Pancreas (tissue), 10 donors: ENCODE measurements at regions not wholly inside any gene's neighbourhood (a gene's known extent, or its start where the extent isn't known, plus 50 kb on each side); places are given as distances from the start of the nearest gene placed in this dataset.

Experiments used
- ATAC-seq, 4 donors: fragments of 200-7000 bp; cut with Tn5 transposase; one replicate each; pipeline versions ENCODE4 v1.8.0 to v1.9.1; 2020; ENCODE audit warnings: mild to moderate bottlenecking in 4 of 4, moderate library complexity in 4 of 4
- DNase-seq, 6 donors: peaks; one replicate each; pipeline ENCODE4 v3.0.0-alpha.2; 2020
- FAIRE-seq: peaks from 2 replicates; lab custom pipeline; 2012; peaks lifted over from hg19 to GRCh38; lab: Jason Lieb, UNC
- H3K27ac ChIP-seq, 4 donors: fragments of 200-600 bp; sonication (generic); 1 replicate in 3 of 4; 2 replicates in 1 of 4; pipeline versions ENCODE4 v1.5.0 to v1.8.0; 2020
- H3K27me3 ChIP-seq, 4 donors: fragments of 200-600 bp; one replicate each; pipeline ENCODE4 v1.8.0; 2021
- H3K36me3 ChIP-seq, 3 donors: fragments of 200-600 bp; sonication (generic) in 1 of 3; one replicate each; pipeline versions ENCODE4 v1.5.0 to v1.8.0; 2020 to 2021
- H3K4me1 ChIP-seq, 3 donors: fragments of 200-600 bp; one replicate each; pipeline ENCODE4 v1.8.0; 2021
- H3K4me3 ChIP-seq, 4 donors: fragments of 200-600 bp; sonication (generic) in 2 of 4; one replicate each; pipeline versions ENCODE4 v1.5.0 to v1.8.0; 2020 to 2021
- H3K9me3 ChIP-seq, 4 donors: fragments of 200-600 bp; one replicate each; pipeline ENCODE4 v1.8.0; 2021
- CTCF ChIP-seq, 4 donors: fragments of 200-600 bp; sonication (generic) in 3 of 4; IDR thresholded peaks; one replicate each; pipeline versions ENCODE4 v1.5.0 to v1.8.0; 2021; ENCODE audit warnings: antibody characterized with exemption in 4 of 4
- WGBS, 2 donors: extraction: QIAGEN DNeasy Blood & Tissue Kit; methylation state at CpG; one replicate each; pipeline ENCODE4 v1.1.7; 2013; 5-methylcytosine and 5-hydroxymethylcytosine counted together
- intact Hi-C, 3 donors: fragments of 100-400 bp; cut with DNase I; formaldehyde crosslinking; loops; one replicate each; pipeline versions ENCODE4 v1.11.1 to v1.14.2; 2022
- donor health status: healthy with polysubstance abuse.
- donor health status: DM: no; HTN: no; CAD: no; lungs with moderate emphysema.
- donor health status: DM: no; HTN: no; CAD: no.
- donor health status: control.
- donor health status: control.
- donor health status: Bipolar disorder and iron deficiency.
- donor health status: DM: yes; HTN: yes; CAD: no.
- donor health status: DM: no; HTN: no; CAD: no.
- donor health status: DM: no; HTN: no; CAD: no.
- donor health status: DM: yes; HTN: yes; CAD: no.

- FAIRE-seq, result no peak
- Histone ChIP-seq H3K4me3 (no peak overlapping the region), H3K36me3 (no peaks in the 10 kb centered on the region), H3K4me1 (no peaks in the 10 kb centered on the region), H3K9me3 (no peaks in the 10 kb centered on the region), H3K27me3 (no peaks in the 10 kb centered on the region), H3K27ac (no peak overlapping the region)
- intact Hi-C loops, result no loop called here
- 35 to 36% methylated on average over 3 of the region's 3 CpGs for WGBS, 2 donors
- no peak for DNase-seq
- ATAC-seq, result no peak
- no peak for TF ChIP-seq CTCF (IDR thresholded peaks at IDR 0.05)
These were observed 496.0 kb downstream of the CDH8 start for GRCh38 chr16:61540216-61540615.

DNA sequence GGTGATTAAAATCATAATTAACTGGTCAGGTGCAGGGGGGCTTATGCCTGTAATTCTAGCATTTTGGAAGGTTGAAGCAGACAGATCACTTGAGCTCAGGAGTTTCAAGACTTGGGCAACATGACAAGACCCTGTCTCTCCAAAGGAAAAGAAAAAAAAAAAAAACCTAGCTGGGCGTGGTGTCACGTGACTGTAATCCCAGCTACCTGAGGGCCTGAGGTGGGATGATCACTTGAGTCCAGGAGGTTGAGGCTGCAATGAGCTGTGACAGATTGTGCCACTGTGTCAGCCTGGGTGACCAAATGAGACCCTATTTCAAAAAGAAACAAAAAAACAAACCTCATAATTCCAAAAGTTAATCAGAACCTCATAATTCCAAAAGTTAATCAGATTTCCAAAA lies 505.5 kb downstream of the CDH8 start:
- no peaks in the 10 kb centered on the region for H3K9me3 ChIP-seq
- no peak overlapping the region for H3K27ac ChIP-seq
- 42 to 50% methylated on average over 2 of the region's 2 CpGs for WGBS, 2 donors
- DNase-seq (no peak), ATAC-seq (no peak), FAIRE-seq (no peak)
- intact Hi-C loops, result no loop called here
- H3K4me1 ChIP-seq, result no peaks in the 10 kb centered on the region
- no peaks in the 10 kb centered on the region for H3K36me3 ChIP-seq
- H3K27me3 ChIP-seq, result no peaks in the 10 kb centered on the region
- H3K4me3 ChIP-seq, result no peak overlapping the region
- no peak for TF ChIP-seq CTCF (IDR thresholded peaks at IDR 0.05)

DNA sequence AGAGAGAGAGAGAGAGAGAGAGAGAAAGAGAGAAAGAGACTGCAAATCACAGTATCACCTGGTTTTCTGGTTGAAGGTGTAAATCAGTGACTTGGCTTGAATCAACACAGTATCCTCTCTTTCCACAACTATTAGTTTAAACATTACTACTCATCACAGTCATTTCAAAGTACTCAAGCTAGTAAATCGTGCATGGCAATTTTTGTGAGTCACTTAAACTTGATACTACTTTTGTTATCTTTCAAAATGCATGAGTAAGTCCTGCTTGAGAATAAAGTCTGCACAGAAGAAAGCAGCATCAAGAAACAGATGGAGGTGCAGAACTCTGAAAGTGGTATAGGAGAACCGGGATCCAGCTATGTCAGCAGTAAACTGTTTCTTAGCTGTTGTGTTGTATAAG lies 535.4 kb downstream of the CDH8 start:
- ATAC-seq, result no peak
- intact Hi-C loops, result no loop called here
- WGBS, 2 donors, result 34 to 48% methylated on average over 2 of the region's 2 CpGs

GRCh38 chr16:61480250-61480649 lies 556.0 kb downstream of the CDH8 start:
- Histone ChIP-seq H3K4me3 (no peak overlapping the region), H3K27ac (no peak overlapping the region), H3K4me1 (no peaks in the 10 kb centered on the region), H3K27me3 (no peaks in the 10 kb centered on the region), H3K36me3 (no peaks in the 10 kb centered on the region), H3K9me3 (no peaks in the 10 kb centered on the region)
- intact Hi-C loops, result no loop called here
- no peak for FAIRE-seq
- WGBS, 2 donors, result 69 to 82% methylated on average over 1 of the region's 1 CpG
- DNase-seq, result no peak
- TF ChIP-seq CTCF (IDR thresholded peaks at IDR 0.05), result no peak
- no peak for ATAC-seq

More for the DNA sequence above, 535.4 kb downstream of the CDH8 start:
- Histone ChIP-seq H3K4me3 (no peak overlapping the region), H3K9me3 (no peaks in the 10 kb centered on the region), H3K27me3 (no peaks in the 10 kb centered on the region), H3K27ac (no peak overlapping the region), H3K36me3 (no peaks in the 10 kb centered on the region), H3K4me1 (no peaks in the 10 kb centered on the region)
- DNase-seq (no peak), FAIRE-seq (no peak)
- no peak for TF ChIP-seq CTCF (IDR thresholded peaks at IDR 0.05)

DNA sequence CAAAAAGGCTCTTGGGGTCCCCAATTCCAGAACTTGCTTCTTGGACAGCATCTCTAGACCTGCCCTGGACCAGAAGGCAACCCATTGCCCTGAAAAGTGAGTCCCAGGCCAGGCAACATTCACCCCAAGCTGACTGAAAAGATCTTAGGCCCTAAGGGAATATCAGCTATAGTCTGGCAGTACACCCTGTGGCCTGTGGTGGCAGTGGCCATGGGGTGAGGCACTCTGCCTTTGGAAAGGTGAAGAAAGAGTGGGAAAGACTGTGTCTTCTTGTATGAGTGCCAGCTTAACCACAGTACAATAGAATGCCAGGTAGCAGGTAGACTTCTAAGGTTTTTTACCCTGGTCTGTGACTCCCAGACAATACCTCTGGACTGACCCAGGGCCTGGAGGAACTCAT lies 564.5 kb downstream of the CDH8 start:
- no peaks in the 10 kb centered on the region for H3K27me3 ChIP-seq
- H3K9me3 ChIP-seq, result no peaks in the 10 kb centered on the region
- no peak overlapping the region for H3K4me3 ChIP-seq
- TF ChIP-seq CTCF (IDR thresholded peaks at IDR 0.05), result no peak
- ATAC-seq (no peak), FAIRE-seq (no peak), DNase-seq (peak in 1 of 6 donors; percentile 15)
- H3K36me3 ChIP-seq, result no peaks in the 10 kb centered on the region
- H3K4me1 ChIP-seq, result no peaks in the 10 kb centered on the region
- intact Hi-C loops, result no loop called here
- H3K27ac ChIP-seq, result no peak overlapping the region
